K562 (cell line): ENCODE measurements at regions not wholly inside any gene's neighbourhood (a gene's known extent, or its start where the extent isn't known, plus 50 kb on each side); places are given as distances from the start of the nearest gene placed in this dataset.

Experiments used
- ATAC-seq: fragments of 200-7000 bp; cut with Tn5 transposase; 3 replicates; pipeline ENCODE4 v1.9.1; 2020; ENCODE audit warnings: moderate library complexity
- BruUV-seq: library from RNA; stranded (reverse); fragments of 400-500 nt; replicated peaks from 2 replicates; lab custom pipeline; 2021; lab: Mats Ljungman, UMichigan
- CTCF ChIA-PET: fragments of 300-600 bp; formaldehyde crosslinking; extraction: SDS; loops from one replicate; lab custom pipeline; 2021; ENCODE audit warnings: low intra/inter-chr PET ratio; lab: Yijun Ruan, JAX
- POLR2A ChIA-PET: fragments of 300-600, 350-650 bp; sonication (Branson Sonifier 250); formaldehyde crosslinking; extraction: SDS; loops from one replicate; lab custom pipeline; 2021; ENCODE audit warnings: antibody characterized with exemption, inconsistent platforms; lab: Yijun Ruan, JAX
- DNase-seq, 4 experiments: peaks; one replicate each; pipeline versions ENCODE4 v3.0.0 to v3.0.0-alpha.2; 2011 to 2018; ENCODE audit warnings: low spot score in 3 of 4, mixed read lengths in 3 of 4; ENCODE audit errors: extremely low read depth in 1 of 4
- FAIRE-seq: peaks from 2 replicates; lab custom pipeline; 2011; peaks lifted over from hg19 to GRCh38; lab: Jason Lieb, UNC
- H2AFZ ChIP-seq: 2 replicates; pipeline ENCODE4 v1.6.0; 2011; ENCODE audit warnings: low read depth, low read length, control low read depth, inconsistent platforms
- H3K27ac ChIP-seq: fragments of 200-600 bp; 3 replicates; pipeline ENCODE4 v1.8.0; 2011; ENCODE audit warnings: low read depth, mild to moderate bottlenecking, control low read depth, inconsistent platforms, low read length, moderate library complexity, mixed read lengths; ENCODE audit errors: extremely low read depth
- H3K27me3 ChIP-seq, 2 experiments: fragments of 300-600 bp in 1 of 2; 2 replicates in 1 of 2; 3 replicates in 1 of 2; pipeline versions ENCODE4 v1.6.0 to v1.8.0; 2011; ENCODE audit warnings: inconsistent platforms in 2 of 2, low read length in 2 of 2, mild to moderate bottlenecking in 1 of 2, mixed read lengths in 1 of 2, moderate library complexity in 1 of 2; ENCODE audit not compliant: control insufficient read depth in 2 of 2, insufficient read depth in 2 of 2
- H3K36me3 ChIP-seq: fragments of 300-600 bp; 3 replicates; pipeline ENCODE4 v1.8.0; 2011; ENCODE audit warnings: mild to moderate bottlenecking, low read length, inconsistent platforms; ENCODE audit not compliant: control insufficient read depth, insufficient read depth
- H3K4me1 ChIP-seq, 2 experiments: fragments of 200-600 bp in 1 of 2; replicated peaks in 1 of 2; 2 replicates in 1 of 2; 3 replicates in 1 of 2; pipeline versions ENCODE4 v1.5.1 to v1.8.0; 2011; ENCODE audit warnings: inconsistent platforms in 2 of 2, low read length in 2 of 2, mild to moderate bottlenecking in 1 of 2, mixed read lengths in 1 of 2, moderate library complexity in 1 of 2; ENCODE audit not compliant: control insufficient read depth in 2 of 2, insufficient read depth in 2 of 2
- H3K4me2 ChIP-seq: 2 replicates; pipeline ENCODE4 v1.6.1; 2011; ENCODE audit warnings: low read length, control low read depth, inconsistent platforms, mixed read lengths; ENCODE audit not compliant: insufficient read depth
- H3K4me3 ChIP-seq: fragments of 200-600 bp; sonication (generic), shearing (Covaris generic); 2 replicates; pipeline ENCODE4 v1.5.1; 2016; ENCODE audit warnings: control low read depth, inconsistent platforms
- H3K79me2 ChIP-seq: fragments of 200-600 bp; 3 replicates; pipeline ENCODE4 v1.8.0; 2011; ENCODE audit warnings: low read length, inconsistent platforms; ENCODE audit not compliant: control insufficient read depth, insufficient read depth
- H3K9ac ChIP-seq, 2 experiments: 2 replicates each; pipeline versions ENCODE4 v1.6.0 to v1.6.1; 2011; ENCODE audit warnings: low read depth in 2 of 2, low read length in 2 of 2, control low read depth in 1 of 2, inconsistent platforms in 1 of 2, mild to moderate bottlenecking in 1 of 2, mixed read lengths in 1 of 2; ENCODE audit not compliant: insufficient read depth in 1 of 2
- H3K9me1 ChIP-seq: one replicate; pipeline ENCODE4 v1.6.0; 2011; ENCODE audit warnings: inconsistent platforms, mild to moderate bottlenecking, low read length, moderate library complexity; ENCODE audit not compliant: control insufficient read depth, insufficient read depth
- H3K9me3 ChIP-seq: replicated peaks from 2 replicates; pipeline ENCODE4 v1.5.1; 2011; ENCODE audit warnings: low read depth, low read length, inconsistent platforms; ENCODE audit not compliant: control insufficient read depth, insufficient read depth
- H4K20me1 ChIP-seq: replicated peaks from 2 replicates; pipeline ENCODE4 v1.6.1; 2011; ENCODE audit warnings: low read length, inconsistent platforms, mixed read lengths; ENCODE audit not compliant: control insufficient read depth, insufficient read depth
- ARID2 ChIP-seq: fragments of 450-650 bp; IDR thresholded peaks from 2 replicates; pipeline ENCODE4 v1.6.1; 2017; ENCODE audit warnings: antibody characterized with exemption, mild to moderate bottlenecking
- ARNT ChIP-seq, 2 experiments: fragments of 450-650 bp; IDR thresholded peaks; 2 replicates each; pipeline ENCODE4 v1.6.1; 2016; ENCODE audit warnings: mild to moderate bottlenecking in 1 of 2
- CBFB ChIP-seq: sonication (generic); formaldehyde crosslinking; IDR thresholded peaks from 2 replicates; pipeline ENCODE4 v1.4.0; 2020; ENCODE audit warnings: mild to moderate bottlenecking, missing genetic modification reagents
- CHCHD3 ChIP-seq: fragments of 250-450 bp; sonication (Bioruptor Pico); IDR thresholded peaks from 2 replicates; pipeline ENCODE4 v2.1.2; 2022; ENCODE audit warnings: mild to moderate bottlenecking
- E2F1 ChIP-seq: sonication (generic); formaldehyde crosslinking; IDR thresholded peaks from 2 replicates; pipeline ENCODE4 v1.8.1; 2023; ENCODE audit warnings: mild to moderate bottlenecking, missing genetic modification reagents, moderate library complexity
- ETV5 ChIP-seq: sonication (generic); formaldehyde crosslinking; IDR thresholded peaks from 2 replicates; pipeline ENCODE4 v1.4.0; 2020; ENCODE audit warnings: low read depth, mild to moderate bottlenecking, missing genetic modification reagents
- HMG20B ChIP-seq: fragments of 250-450 bp; sonication (Bioruptor Pico); IDR thresholded peaks from 2 replicates; pipeline ENCODE4 v1.5.0; 2021; ENCODE audit warnings: mild to moderate bottlenecking
- MECOM ChIP-seq: fragments of 250-450 bp; sonication (Bioruptor Pico); IDR thresholded peaks from 2 replicates; pipeline ENCODE4 v1.8.0; 2022; ENCODE audit warnings: inconsistent platforms
- NCOA4 ChIP-seq: fragments of 450-650 bp; IDR thresholded peaks from 2 replicates; pipeline ENCODE4 v1.6.1; 2018; ENCODE audit warnings: mild to moderate bottlenecking; ENCODE audit not compliant: partially characterized antibody
- RFX5 ChIP-seq: IDR thresholded peaks from 2 replicates; pipeline ENCODE4 v1.6.1; 2011; ENCODE audit warnings: low read depth, mild to moderate bottlenecking, improper control_type of control experiment, low read length
- SP2 ChIP-seq: IDR thresholded peaks from 2 replicates; pipeline ENCODE4 v1.6.1; 2011; ENCODE audit warnings: mild to moderate bottlenecking, low read depth, low read length, moderate library complexity; ENCODE audit not compliant: poor library complexity, severe bottlenecking; ENCODE audit errors: extremely low read depth
- ZBTB2 ChIP-seq: fragments of 450-650 bp; IDR thresholded peaks from 2 replicates; pipeline ENCODE4 v1.6.1; 2016; ENCODE audit warnings: antibody characterized with exemption
- ZEB2 ChIP-seq: fragments of 450-650 bp; IDR thresholded peaks from 2 replicates; pipeline ENCODE4 v1.6.1; 2016
- ZNF318 ChIP-seq, 2 experiments: fragments of 450-650 bp; IDR thresholded peaks; 2 replicates each; pipeline ENCODE4 v1.6.1; 2016; ENCODE audit warnings: mild to moderate bottlenecking in 2 of 2, borderline replicate concordance in 1 of 2, low read depth in 1 of 2, moderate library complexity in 1 of 2
- WGBS: fragments of 100-300 bp; shearing (Covaris generic); methylation state at CpG from one replicate; pipeline ENCODE4 v1.1.6; 2016; ENCODE audit warnings: low coverage, mixed read lengths; ENCODE audit not compliant: insufficient coverage; ENCODE audit errors: missing lambda C conversion rate; 5-methylcytosine and 5-hydroxymethylcytosine counted together
- in situ Hi-C: fragments of 300-500 bp; cut with MboI; formaldehyde crosslinking; loops from 4 replicates; pipeline ENCODE4 v1.15.0; 2018; ENCODE audit warnings: inconsistent platforms, mixed read lengths
- intact Hi-C: fragments of 100-400 bp; cut with micrococcal nuclease; formaldehyde crosslinking; loops from 2 replicates; pipeline ENCODE4 v1.14.2; 2022

- H3K27ac ChIP-seq, result no peak overlapping the region
- H3K4me2 ChIP-seq, result no peak overlapping the region
- no peaks in the 10 kb centered on the region for H3K36me3 ChIP-seq
- no peak overlapping the region for H3K4me3 ChIP-seq
- no TSS peak for BruUV-seq
- no peak for DNase-seq
- ChIA-PET CTCF (no interaction called here), POLR2A (no interaction called here)
- H4K20me1 ChIP-seq, result no peaks in the 10 kb centered on the region
- H3K4me1 ChIP-seq, result no peaks in the 10 kb centered on the region
- H3K79me2 ChIP-seq, result no peaks in the 10 kb centered on the region
- H3K9me3 ChIP-seq, result no peaks in the 10 kb centered on the region
- H3K27me3 ChIP-seq, result no peaks in the 10 kb centered on the region
- in situ Hi-C loops, result no loop called here
- intact Hi-C loops, result no loop called here
- 0% methylated on average over 4 of the region's 4 CpGs for WGBS
- H3K9ac ChIP-seq, result no peak overlapping the region
- no peaks in the 10 kb centered on the region for H3K9me1 ChIP-seq
- FAIRE-seq, result no peak
- no peak for ATAC-seq
- H2AFZ ChIP-seq, result no peak overlapping the region
- TF ChIP-seq SP2 (no peak), CHCHD3 (CRISPR knock-in tag) (no peak), NCOA4 (no peak), ZNF318 (IDR thresholded peaks at IDR 0.05; ENCODE audit: borderline replicate concordance in 1 of 2, low read depth in 1 of 2) (no peak), HMG20B (no peak), ZEB2 (no peak), E2F1 (CRISPR knock-in tag) (no peak), RFX5 (no peak), ARID2 (no peak), CBFB (CRISPR knock-in tag) (no peak), ETV5 (no peak), MECOM (no peak), ZBTB2 (no peak), ARNT (IDR thresholded peaks at IDR 0.05) (no peak)
These were observed 544.4 kb upstream of the PKN2 start for GRCh38 chr1:88139633-88140032.
